Fibroblast of peridontal ligament (primary cell): ENCODE measurements at regions not wholly inside any gene's neighbourhood (a gene's known extent, or its start where the extent isn't known, plus 50 kb on each side); places are given as distances from the start of the nearest gene placed in this dataset.
A peak's percentile ranks its signal among the peaks of the same experiment; 100 is the strongest.
"Not testable (repeated sequence)": the region's sequence is repeated elsewhere in the genome, so short reads cannot be mapped to it uniquely, and the experiment has no call there.

Source experiments
- DNase-seq: peaks from one replicate; pipeline ENCODE4 v3.0.0-alpha.2; 2010; ENCODE audit errors: extremely low read depth

DNA sequence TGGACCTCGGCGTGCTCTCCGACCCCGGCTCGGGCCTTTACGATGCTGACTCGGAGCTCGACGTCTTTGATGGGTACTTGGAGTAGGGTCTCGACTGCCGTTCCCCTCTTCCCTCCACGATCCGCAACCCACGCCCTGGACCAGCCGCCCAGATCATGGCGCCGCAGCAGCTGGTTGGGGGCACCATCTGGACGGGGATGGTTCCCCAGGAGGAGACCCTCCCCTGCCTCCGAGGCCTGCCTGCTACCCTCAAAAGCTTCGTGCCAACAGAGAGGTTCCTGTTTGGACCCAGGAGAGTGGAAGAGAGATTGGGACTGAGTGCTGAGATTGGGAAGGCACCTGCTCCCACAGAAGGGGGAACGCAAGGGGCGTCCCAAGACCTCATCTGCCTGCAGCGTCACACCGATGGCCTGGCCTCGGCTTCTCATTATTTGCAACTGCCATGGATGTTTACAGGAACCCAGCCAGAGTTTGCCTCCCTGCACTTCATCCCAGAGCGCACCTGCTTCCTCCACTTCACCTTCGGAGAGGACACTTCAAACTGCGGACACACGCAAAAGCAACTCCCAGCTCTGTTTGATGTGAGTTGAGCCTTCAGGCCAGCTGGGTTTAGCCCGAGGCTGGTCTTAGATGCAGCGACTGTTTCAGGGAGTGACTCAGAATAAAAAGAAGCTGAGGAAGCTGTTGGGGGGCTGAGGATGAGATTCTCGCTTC, 58.9 kb downstream of the GOLGA6L7 start:
- not testable (repeated sequence) for DNase-seq

DNA sequence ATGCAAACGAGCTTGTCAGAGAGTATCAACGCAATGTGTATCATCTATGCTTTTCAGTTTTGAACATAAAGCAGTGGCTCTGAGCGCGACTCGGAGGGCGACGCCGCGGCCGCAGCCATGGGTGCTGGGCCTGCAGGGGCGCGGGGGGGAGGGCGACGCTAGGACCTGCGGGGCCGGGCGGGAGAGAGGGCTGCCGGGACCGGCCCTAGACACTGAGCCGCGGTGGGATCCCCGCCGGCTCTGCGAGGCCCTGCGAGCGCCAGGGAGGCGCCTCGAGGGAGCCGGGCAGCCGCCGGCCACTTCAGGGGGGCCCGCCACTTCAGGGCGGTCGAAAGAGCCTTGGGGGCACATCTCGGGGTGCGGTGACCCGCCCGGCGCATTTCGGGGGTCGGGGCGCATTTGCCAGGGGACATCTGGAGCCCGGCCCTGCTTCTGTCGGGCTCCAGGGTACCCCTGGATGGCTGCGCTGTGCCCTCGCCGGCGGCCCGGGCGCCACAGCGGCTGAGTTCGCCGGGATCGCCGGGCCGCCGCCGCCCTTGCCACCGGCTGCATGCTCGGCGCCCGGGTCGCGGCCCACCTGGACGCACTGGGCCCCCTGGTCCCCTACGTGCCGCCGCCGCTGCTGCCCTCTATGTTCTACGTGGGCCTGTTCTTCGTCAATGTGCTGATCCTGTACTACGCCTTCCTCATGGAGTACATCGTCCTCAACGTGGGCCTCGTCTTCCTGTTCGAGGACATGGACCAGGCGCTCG, 59.6 kb downstream of the GOLGA6L7 start:
- DNase-seq = not testable (repeated sequence)

DNA sequence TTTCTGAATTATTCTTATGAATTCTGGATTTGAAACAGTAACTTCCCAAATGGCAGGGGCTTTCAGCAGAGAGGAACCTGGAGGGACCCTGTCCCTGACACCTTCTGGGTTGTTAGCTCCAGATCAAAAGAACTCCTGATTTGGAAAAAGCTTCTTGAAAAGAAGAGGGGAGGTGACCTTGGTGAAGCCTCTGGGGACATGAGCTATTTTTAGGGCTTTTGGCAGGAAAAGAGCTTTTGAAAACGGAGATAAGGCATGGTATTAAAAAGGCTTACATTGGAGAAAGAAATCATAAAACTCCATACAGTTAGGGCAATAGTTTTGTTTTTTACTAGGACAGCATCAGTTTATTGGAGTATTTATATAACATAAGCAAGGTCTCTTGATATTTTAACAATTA, 60.3 kb downstream of the GOLGA6L7 start:
- not testable (repeated sequence) for DNase-seq

DNA sequence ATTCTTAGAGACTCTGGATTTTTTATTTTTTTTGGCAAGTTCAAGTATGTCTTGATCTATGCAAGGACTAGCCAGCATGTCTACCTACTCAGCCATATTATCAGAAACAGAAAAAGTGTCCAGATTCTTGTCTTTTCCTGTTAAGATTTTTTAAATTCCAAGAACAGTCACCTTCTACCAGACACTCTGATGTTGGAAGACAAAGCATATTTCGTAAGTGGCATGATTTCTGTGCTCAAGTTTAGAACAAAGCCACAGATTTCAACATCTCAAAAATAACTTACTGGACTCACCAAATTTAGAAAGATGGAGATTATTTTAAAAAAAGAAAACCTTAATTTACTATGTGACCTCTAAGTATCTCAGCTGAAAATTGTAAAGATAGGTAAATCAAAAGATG, 61.9 kb downstream of the GOLGA6L7 start:
- peak; percentile 45 for DNase-seq

DNA sequence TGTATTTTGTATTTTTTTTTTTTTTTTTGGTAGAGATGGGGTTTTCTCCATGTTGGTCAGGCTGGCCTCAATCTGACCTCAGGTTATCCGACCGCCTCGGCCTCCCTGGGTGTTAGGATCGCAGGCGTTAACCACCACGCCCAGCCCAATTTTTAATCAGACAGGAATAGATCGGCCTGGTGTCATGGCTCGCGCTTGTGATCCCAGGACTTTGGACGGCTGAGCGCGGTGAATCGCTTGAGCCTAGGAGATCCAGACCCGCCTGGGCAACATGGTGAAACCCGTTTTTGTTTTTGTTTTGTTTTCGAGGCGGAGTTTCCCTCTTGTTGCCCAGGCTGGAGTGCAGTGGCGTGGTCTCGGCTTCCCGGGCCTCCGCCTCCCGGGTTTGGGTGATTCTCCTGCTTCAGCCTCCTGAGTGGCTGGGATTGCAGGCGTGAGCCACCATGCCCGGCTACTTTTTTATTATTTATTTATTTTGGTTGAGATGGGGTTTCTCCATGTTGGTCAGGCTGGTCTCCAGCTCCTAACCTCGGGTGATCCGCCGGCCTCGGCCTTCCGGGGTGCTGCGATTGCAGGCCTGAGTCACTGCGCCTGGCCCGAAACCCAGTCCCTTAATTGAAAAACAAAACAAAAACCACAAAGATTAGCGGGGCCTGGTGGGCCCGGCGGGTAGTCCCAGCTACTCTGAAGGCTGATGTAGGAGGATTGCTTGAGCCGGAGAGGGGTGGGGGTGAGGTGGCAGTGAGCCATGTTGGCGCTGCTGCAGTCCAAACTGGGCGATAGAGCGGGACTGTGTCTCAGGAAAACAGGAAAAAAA, 63.9 kb downstream of the GOLGA6L7 start:
- DNase-seq = not testable (repeated sequence)

DNA sequence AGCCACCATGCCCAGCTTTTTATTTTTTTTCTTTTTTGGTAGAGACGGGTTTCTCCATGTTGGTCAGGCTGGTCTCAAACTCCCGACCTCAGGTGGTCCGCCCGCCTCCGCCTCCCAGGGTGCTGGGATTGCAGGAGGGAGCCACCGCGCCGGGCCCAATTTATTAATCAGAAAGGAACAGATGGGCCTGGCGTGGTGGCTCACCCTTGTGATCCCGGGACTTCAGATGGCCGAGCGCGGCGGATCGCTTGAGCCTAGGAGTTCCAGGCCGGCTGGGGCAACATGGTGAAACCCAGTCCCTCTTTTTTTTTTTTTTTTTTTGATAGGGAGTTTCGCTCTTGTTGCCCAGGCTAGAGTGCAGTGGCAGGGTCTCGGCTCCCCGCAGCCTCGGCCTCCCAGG, 64.6 kb downstream of the GOLGA6L7 start:
- no peak for DNase-seq

DNA sequence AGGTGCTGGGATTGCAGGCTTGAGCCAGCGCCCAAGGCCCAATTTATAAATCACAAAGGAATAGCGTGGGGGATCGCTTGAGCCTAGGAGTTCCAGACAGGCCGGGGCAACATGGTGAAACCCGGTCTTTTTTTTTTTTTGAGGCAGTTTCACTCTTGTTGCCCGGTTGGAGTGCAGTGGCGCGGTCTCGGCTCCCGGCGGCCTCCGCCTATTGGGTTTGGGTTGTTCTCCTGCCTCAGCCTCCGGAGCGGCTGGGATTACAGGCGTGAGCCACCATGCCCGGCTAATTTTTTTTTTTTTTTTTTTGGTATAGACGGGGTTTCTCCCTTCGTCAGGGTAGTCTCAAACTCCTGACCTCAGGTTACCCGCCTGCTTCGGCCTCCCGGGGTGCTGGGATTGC, 65.0 kb downstream of the GOLGA6L7 start:
- no peak for DNase-seq

DNA sequence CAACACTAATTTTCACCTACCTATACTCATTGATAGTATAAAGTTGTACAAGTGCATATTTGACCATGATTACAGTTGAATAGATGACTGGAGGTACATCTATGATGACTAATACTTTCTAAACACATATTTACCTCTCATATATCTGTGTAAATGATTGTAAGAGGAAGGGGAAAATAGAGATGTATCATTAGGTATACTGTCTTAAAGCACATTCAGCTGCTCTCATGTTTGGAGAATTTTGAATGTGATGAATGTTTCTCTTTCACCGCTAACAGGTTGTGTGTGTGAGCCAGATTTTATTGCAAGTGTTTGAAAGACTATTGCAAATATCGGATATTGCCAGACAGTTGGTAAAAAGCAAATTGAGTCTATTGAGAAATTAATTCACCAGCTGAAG, 66.2 kb upstream of the GOLGA8M start:
- DNase-seq = not testable (repeated sequence)

DNA sequence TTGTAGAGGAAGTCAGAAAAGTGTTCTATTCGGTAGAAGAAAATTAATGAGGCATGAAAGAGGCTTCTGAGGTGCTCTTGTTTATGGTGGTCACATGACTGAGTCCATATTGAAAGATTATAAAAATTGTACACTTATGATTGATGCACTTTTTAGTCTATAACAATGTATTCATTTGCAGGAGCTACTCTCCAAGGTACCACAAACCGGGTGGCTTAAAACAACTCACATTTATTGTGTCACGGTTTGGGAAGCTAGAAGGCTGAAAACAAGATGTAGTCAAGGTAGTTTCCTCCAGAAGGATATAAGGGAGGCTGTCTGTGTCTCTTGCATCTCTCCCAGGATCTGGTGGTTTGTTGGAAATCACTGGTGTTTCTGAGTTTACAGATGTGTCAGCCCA, 60.6 kb upstream of the GOLGA8M start:
- not testable (repeated sequence) for DNase-seq
